Endothelial cell of umbilical vein (primary cell): ENCODE measurements at regions not wholly inside any gene's neighbourhood (a gene's known extent, or its start where the extent isn't known, plus 50 kb on each side); places are given as distances from the start of the nearest gene placed in this dataset.

ENCODE experiments used
- BruUV-seq: library from RNA; stranded (reverse); fragments of 400-500 nt; replicated peaks from 2 replicates; lab custom pipeline; 2021; lab: Mats Ljungman, UMichigan
- CTCF ChIA-PET: fragments of 300-600, 350-600 bp; sonication (Branson Sonifier 250); formaldehyde crosslinking; loops from one replicate; lab custom pipeline; 2021; ENCODE audit warnings: antibody characterized with exemption, inconsistent platforms; lab: Charles Lee
- POLR2A ChIA-PET: fragments of 300-600, 350-600 bp; sonication (Branson Sonifier 250); formaldehyde crosslinking; loops from one replicate; lab custom pipeline; 2021; ENCODE audit warnings: antibody characterized with exemption, inconsistent platforms; lab: Charles Lee
- DNase-seq: peaks from one replicate; pipeline ENCODE4 v3.0.0-alpha.2; 2011; ENCODE audit warnings: low read depth, low spot score
- FAIRE-seq: peaks from 2 replicates; lab custom pipeline; 2011; peaks lifted over from hg19 to GRCh38; lab: Jason Lieb, UNC
- H2AFZ ChIP-seq: 2 replicates; pipeline ENCODE4 v1.6.0; 2012; ENCODE audit warnings: low read depth, low read length, control low read depth, inconsistent platforms
- H3K27ac ChIP-seq: 2 replicates; pipeline ENCODE4 v1.5.1; 2011; ENCODE audit warnings: low read depth, mild to moderate bottlenecking, control low read depth, low read length, moderate library complexity; ENCODE audit not compliant: insufficient read depth
- H3K27me3 ChIP-seq, 2 experiments: 2 replicates each; pipeline versions ENCODE4 v1.6.0 to v1.6.1; 2011; ENCODE audit warnings: low read length in 2 of 2, mixed read lengths in 1 of 2; ENCODE audit not compliant: control insufficient read depth in 2 of 2, insufficient read depth in 2 of 2
- H3K36me3 ChIP-seq, 2 experiments: 2 replicates in 1 of 2; 3 replicates in 1 of 2; pipeline ENCODE4 v1.5.1; 2011; ENCODE audit warnings: low read length in 2 of 2, mild to moderate bottlenecking in 1 of 2, moderate library complexity in 1 of 2; ENCODE audit not compliant: control insufficient read depth in 2 of 2, insufficient read depth in 2 of 2; ENCODE audit errors: extremely low read depth in 1 of 2
- H3K4me1 ChIP-seq: 3 replicates; pipeline ENCODE4 v1.5.1; 2011; ENCODE audit warnings: mild to moderate bottlenecking, low read length; ENCODE audit not compliant: control insufficient read depth, insufficient read depth; ENCODE audit errors: extremely low read depth
- H3K4me2 ChIP-seq: 2 replicates; pipeline ENCODE4 v1.6.1; 2011; ENCODE audit warnings: low read length, control low read depth, mixed read lengths; ENCODE audit not compliant: insufficient read depth
- H3K4me3 ChIP-seq, 3 experiments: fragments of 200-600 bp in 1 of 3; sonication (generic), shearing (Covaris generic) in 1 of 3; replicated peaks in 1 of 3; 2 replicates each; pipeline ENCODE4 v1.5.1; 2011 to 2016; ENCODE audit warnings: control low read depth in 3 of 3, low read length in 3 of 3, mild to moderate bottlenecking in 2 of 3, inconsistent platforms in 1 of 3, low read depth in 1 of 3, moderate library complexity in 1 of 3; ENCODE audit not compliant: insufficient read depth in 1 of 3
- H3K79me2 ChIP-seq: 2 replicates; pipeline ENCODE4 v1.6.0; 2012; ENCODE audit warnings: low read length, inconsistent platforms; ENCODE audit not compliant: control insufficient read depth, insufficient read depth
- H3K9ac ChIP-seq: replicated peaks from 2 replicates; pipeline ENCODE3; 2011; ENCODE audit warnings: low read length, control low read depth; ENCODE audit not compliant: insufficient read depth; ENCODE audit errors: extremely low read depth
- H3K9me1 ChIP-seq: replicated peaks from 3 replicates; pipeline ENCODE4 v1.6.0; 2011; ENCODE audit warnings: mild to moderate bottlenecking, low read length; ENCODE audit not compliant: control insufficient read depth, insufficient read depth; ENCODE audit errors: extremely low read depth
- H3K9me3 ChIP-seq: replicated peaks from 2 replicates; pipeline ENCODE4 v1.5.1; 2012; ENCODE audit warnings: low read length, inconsistent platforms; ENCODE audit not compliant: control insufficient read depth, insufficient read depth
- H4K20me1 ChIP-seq: replicated peaks from 2 replicates; pipeline ENCODE3; 2011; ENCODE audit warnings: mild to moderate bottlenecking, low read length; ENCODE audit not compliant: control insufficient read depth, insufficient read depth; ENCODE audit errors: extremely low read depth
- CTCF ChIP-seq, 2 donors: IDR thresholded peaks; 1 replicate in 1 of 2; 2 replicates in 1 of 2; pipeline ENCODE4 v1.5.1; 2011; ENCODE audit warnings: low read length in 2 of 2, mild to moderate bottlenecking in 2 of 2, moderate library complexity in 2 of 2, control low read depth in 1 of 2, inconsistent platforms in 1 of 2, low read depth in 1 of 2; ENCODE audit not compliant: insufficient read depth in 1 of 2; ENCODE audit errors: extremely low read depth in 1 of 2
- EZH2 ChIP-seq: IDR thresholded peaks from 2 replicates; pipeline ENCODE4 v1.6.1; 2012; ENCODE audit warnings: borderline replicate concordance, low read depth, mild to moderate bottlenecking, moderate library complexity, low read length, inconsistent platforms; ENCODE audit not compliant: severe bottlenecking
- FOS ChIP-seq: IDR thresholded peaks from 2 replicates; pipeline ENCODE4 v1.6.1; 2011; ENCODE audit warnings: mild to moderate bottlenecking, low read length, moderate library complexity, borderline replicate concordance; ENCODE audit not compliant: insufficient read depth
- GATA2 ChIP-seq: IDR thresholded peaks from 2 replicates; pipeline ENCODE4 v1.7.0; 2011; ENCODE audit warnings: low read depth, mild to moderate bottlenecking, moderate library complexity, mixed read lengths, low read length; ENCODE audit not compliant: insufficient read length, insufficient read depth
- JUN ChIP-seq: IDR thresholded peaks from 2 replicates; pipeline ENCODE4 v1.6.1; 2011; ENCODE audit warnings: borderline replicate concordance, low read depth; ENCODE audit not compliant: insufficient read length, insufficient read depth
- MYC ChIP-seq: IDR thresholded peaks from one replicate; pipeline ENCODE4 v1.6.1; 2011; ENCODE audit warnings: mild to moderate bottlenecking, low read depth, low read length
- POLR2A ChIP-seq: IDR thresholded peaks from 2 replicates; pipeline ENCODE4 v1.6.1; 2012; ENCODE audit warnings: low read depth, mild to moderate bottlenecking, control low read depth, low read length
- POLR2AphosphoS5 ChIP-seq: IDR thresholded peaks from 2 replicates; pipeline ENCODE4 v1.6.1; 2012; ENCODE audit warnings: low read depth, mild to moderate bottlenecking, control low read depth, low read length, moderate library complexity; ENCODE audit not compliant: insufficient read depth
- dilution Hi-C: fragments of 300-500 bp; cut with MboI; formaldehyde crosslinking; loops from one replicate; pipeline ENCODE4 v1.15.0; 2019; ENCODE audit warnings: low sequenced_read_pairs; ENCODE audit not compliant: extremely low pct_ligation_motif_present
- intact Hi-C: fragments of 100-400 bp; cut with micrococcal nuclease; formaldehyde crosslinking; loops from one replicate; pipeline ENCODE4 v1.10.0; 2022
- TF ChIP-seq, protein P1 (sequence below): IDR thresholded peaks from 2 replicates; pipeline ENCODE4 v1.6.1; 2011; ENCODE audit not compliant: insufficient read depth, insufficient read length

- intact Hi-C loops = loop anchor here (5.0 kb wide), 1 partner anchor 38 kb away; no protein-coding TSS in a partner anchor
- H3K9ac ChIP-seq = no peak overlapping the region
- H3K4me1 ChIP-seq = no peaks in the 10 kb centered on the region
- dilution Hi-C loops = no loop called here
- DNase-seq = no peak
- TF ChIP-seq CTCF (IDR thresholded peaks at IDR 0.05; ENCODE audit: extremely low read depth in 1 of 2, insufficient read depth in 1 of 2, low read depth in 1 of 2, low read length in 2 of 2) = no peak
- TF ChIP-seq GATA2 = no peak
- no peak for TF ChIP-seq MYC
- no peak for TF ChIP-seq POLR2A
- no peak for TF ChIP-seq FOS
- TF ChIP-seq POLR2AphosphoS5 = no peak
- TF ChIP-seq JUN = no peak
- TF ChIP-seq, protein P1, sequence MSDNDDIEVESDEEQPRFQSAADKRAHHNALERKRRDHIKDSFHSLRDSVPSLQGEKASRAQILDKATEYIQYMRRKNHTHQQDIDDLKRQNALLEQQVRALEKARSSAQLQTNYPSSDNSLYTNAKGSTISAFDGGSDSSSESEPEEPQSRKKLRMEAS = no peak
- TF ChIP-seq EZH2 = no peak
- ChIA-PET POLR2A (no interaction called here), CTCF (interaction anchor here (1.1 kb wide), 1 partner anchor 28 kb away, joined by 3 read pairs; no protein-coding TSS in a partner anchor)
- H4K20me1 ChIP-seq = no peaks in the 10 kb centered on the region
- no peaks in the 10 kb centered on the region for H3K79me2 ChIP-seq
- no TSS peak for BruUV-seq
- H3K36me3 ChIP-seq = no peaks in the 10 kb centered on the region
- H3K4me3 ChIP-seq = no peak overlapping the region
- no peak for FAIRE-seq
- H3K27ac ChIP-seq = no peak overlapping the region
- H3K4me2 ChIP-seq = no peak overlapping the region
- H3K9me1 ChIP-seq = no peaks in the 10 kb centered on the region
- no peak overlapping the region for H2AFZ ChIP-seq
- no peaks in the 10 kb centered on the region for H3K9me3 ChIP-seq
- H3K27me3 ChIP-seq = no peaks in the 10 kb centered on the region
Measured at GRCh38 chr20:11849976-11850670, 67.6 kb upstream of the BTBD3 start.
